Dendritic cell treated with granulocyte-macrophage colony-stimulating factor and Interleukin-4, amounts not matched to agents 40 ng/mL and 50 ng/mL, for 4 days (primary cell): ENCODE measurements at regions not wholly inside any gene's neighbourhood (a gene's known extent, or its start where the extent isn't known, plus 50 kb on each side); places are given as distances from the start of the nearest gene placed in this dataset.

Experiments
- H3K27ac Mint-ChIP-seq: one replicate; pipeline ENCODE4 v1.8.0; 2022; ENCODE audit warnings: mild to moderate bottlenecking, mixed read lengths
- H3K27me3 Mint-ChIP-seq: one replicate; pipeline ENCODE4 v1.8.0; 2022; ENCODE audit warnings: mild to moderate bottlenecking, mixed read lengths
- H3K36me3 Mint-ChIP-seq: one replicate; pipeline ENCODE4 v1.8.0; 2022; ENCODE audit warnings: low read depth, mixed read lengths
- H3K4me1 Mint-ChIP-seq: one replicate; pipeline ENCODE4 v1.8.0; 2022; ENCODE audit warnings: low read depth, mixed read lengths
- H3K4me3 Mint-ChIP-seq: one replicate; pipeline ENCODE4 v1.8.0; 2022; ENCODE audit warnings: mild to moderate bottlenecking, moderate library complexity, mixed read lengths
- H3K9me3 Mint-ChIP-seq: one replicate; pipeline ENCODE4 v1.8.0; 2022; ENCODE audit warnings: mixed read lengths
- intact Hi-C: fragments of 100-400 bp; cut with micrococcal nuclease; formaldehyde crosslinking; loops from one replicate; pipeline ENCODE4 v1.15.0; 2022

- H3K4me1 Mint-ChIP-seq, result no peaks in the 10 kb centered on the region
- intact Hi-C loops, result no loop called here
- H3K27me3 Mint-ChIP-seq, result no peaks in the 10 kb centered on the region
- H3K27ac Mint-ChIP-seq, result no peak overlapping the region
- H3K4me3 Mint-ChIP-seq, result no peak overlapping the region
- no peaks in the 10 kb centered on the region for H3K36me3 Mint-ChIP-seq
- H3K9me3 Mint-ChIP-seq, result peaks cover 10% of the 10 kb centered on the region
These were observed 560.5 kb downstream of the BCKDHB start for GRCh38 chr6:80667006-80667405.

- Mint-ChIP-seq H3K4me1 (no peaks in the 10 kb centered on the region), H3K9me3 (peaks cover 11% of the 10 kb centered on the region), H3K36me3 (no peaks in the 10 kb centered on the region), H3K27me3 (no peaks in the 10 kb centered on the region), H3K4me3 (no peak overlapping the region), H3K27ac (no peak overlapping the region)
- intact Hi-C loops, result no loop called here
These were observed 552.5 kb downstream of the BCKDHB start for GRCh38 chr6:80658926-80659325.

- no peak overlapping the region for H3K27ac Mint-ChIP-seq
- H3K4me1 Mint-ChIP-seq, result no peaks in the 10 kb centered on the region
- H3K4me3 Mint-ChIP-seq, result no peak overlapping the region
- peaks cover 16% of the 10 kb centered on the region for H3K9me3 Mint-ChIP-seq
- H3K27me3 Mint-ChIP-seq, result no peaks in the 10 kb centered on the region
- no peaks in the 10 kb centered on the region for H3K36me3 Mint-ChIP-seq
- intact Hi-C loops, result no loop called here
These were observed 540.7 kb downstream of the BCKDHB start for GRCh38 chr6:80647156-80647555.

- no peak overlapping the region for H3K4me3 Mint-ChIP-seq
- H3K27me3 Mint-ChIP-seq, result no peaks in the 10 kb centered on the region
- intact Hi-C loops, result no loop called here
- H3K4me1 Mint-ChIP-seq, result no peaks in the 10 kb centered on the region
- no peaks in the 10 kb centered on the region for H3K36me3 Mint-ChIP-seq
- H3K9me3 Mint-ChIP-seq, result peaks cover 16% of the 10 kb centered on the region
- H3K27ac Mint-ChIP-seq, result no peak overlapping the region
These were observed 537.4 kb downstream of the BCKDHB start for GRCh38 chr6:80643881-80644280.

GRCh38 chr6:80642452-80642851 is 536.0 kb downstream of the BCKDHB start:
- intact Hi-C loops, result no loop called here
- Mint-ChIP-seq H3K4me3 (no peak overlapping the region), H3K9me3 (peaks cover 16% of the 10 kb centered on the region), H3K4me1 (no peaks in the 10 kb centered on the region), H3K27me3 (no peaks in the 10 kb centered on the region), H3K27ac (no peak overlapping the region), H3K36me3 (no peaks in the 10 kb centered on the region)

GRCh38 chr6:80641591-80641990 is 535.1 kb downstream of the BCKDHB start:
- Mint-ChIP-seq H3K27me3 (no peaks in the 10 kb centered on the region), H3K4me3 (no peak overlapping the region), H3K36me3 (no peaks in the 10 kb centered on the region), H3K9me3 (peaks cover 16% of the 10 kb centered on the region), H3K4me1 (no peaks in the 10 kb centered on the region), H3K27ac (no peak overlapping the region)
- intact Hi-C loops, result no loop called here

- H3K4me1 Mint-ChIP-seq, result no peaks in the 10 kb centered on the region
- no peak overlapping the region for H3K4me3 Mint-ChIP-seq
- H3K27ac Mint-ChIP-seq, result no peak overlapping the region
- peaks cover 14% of the 10 kb centered on the region for H3K9me3 Mint-ChIP-seq
- H3K36me3 Mint-ChIP-seq, result no peaks in the 10 kb centered on the region
- H3K27me3 Mint-ChIP-seq, result no peaks in the 10 kb centered on the region
- intact Hi-C loops, result no loop called here
These were observed 533.7 kb downstream of the BCKDHB start for GRCh38 chr6:80640176-80640575.

GRCh38 chr6:80639181-80639629 is 532.7 kb downstream of the BCKDHB start:
- Mint-ChIP-seq H3K36me3 (no peaks in the 10 kb centered on the region), H3K27me3 (no peaks in the 10 kb centered on the region), H3K9me3 (peaks cover 8% of the 10 kb centered on the region), H3K27ac (no peak overlapping the region), H3K4me3 (no peak overlapping the region), H3K4me1 (no peaks in the 10 kb centered on the region)
- intact Hi-C loops, result no loop called here

GRCh38 chr6:80638213-80639055 is 532.0 kb downstream of the BCKDHB start:
- Mint-ChIP-seq H3K27ac (no peak overlapping the region), H3K36me3 (no peaks in the 10 kb centered on the region), H3K4me1 (no peaks in the 10 kb centered on the region), H3K27me3 (no peaks in the 10 kb centered on the region), H3K9me3 (peaks cover 8% of the 10 kb centered on the region), H3K4me3 (no peak overlapping the region)
- intact Hi-C loops, result no loop called here

GRCh38 chr6:80637312-80637711 is 530.8 kb downstream of the BCKDHB start:
- no peak overlapping the region for H3K4me3 Mint-ChIP-seq
- intact Hi-C loops, result no loop called here
- peaks cover 8% of the 10 kb centered on the region for H3K9me3 Mint-ChIP-seq
- H3K4me1 Mint-ChIP-seq, result no peaks in the 10 kb centered on the region
- no peaks in the 10 kb centered on the region for H3K36me3 Mint-ChIP-seq
- H3K27ac Mint-ChIP-seq, result no peak overlapping the region
- no peaks in the 10 kb centered on the region for H3K27me3 Mint-ChIP-seq

GRCh38 chr6:80636689-80637088 is 530.2 kb downstream of the BCKDHB start:
- peaks cover 8% of the 10 kb centered on the region for H3K9me3 Mint-ChIP-seq
- H3K36me3 Mint-ChIP-seq, result no peaks in the 10 kb centered on the region
- H3K27ac Mint-ChIP-seq, result no peak overlapping the region
- no peaks in the 10 kb centered on the region for H3K27me3 Mint-ChIP-seq
- H3K4me1 Mint-ChIP-seq, result no peaks in the 10 kb centered on the region
- intact Hi-C loops, result no loop called here
- H3K4me3 Mint-ChIP-seq, result no peak overlapping the region

- Mint-ChIP-seq H3K4me1 (no peaks in the 10 kb centered on the region), H3K27me3 (no peaks in the 10 kb centered on the region), H3K27ac (no peak overlapping the region), H3K36me3 (no peaks in the 10 kb centered on the region), H3K4me3 (no peak overlapping the region), H3K9me3 (peaks cover 8% of the 10 kb centered on the region)
- intact Hi-C loops, result no loop called here
These were observed 526.9 kb downstream of the BCKDHB start for GRCh38 chr6:80633412-80633811.

GRCh38 chr6:80625405-80625804 is 518.9 kb downstream of the BCKDHB start:
- Mint-ChIP-seq H3K27me3 (no peaks in the 10 kb centered on the region), H3K27ac (no peak overlapping the region), H3K36me3 (no peaks in the 10 kb centered on the region), H3K4me3 (no peak overlapping the region), H3K4me1 (no peaks in the 10 kb centered on the region), H3K9me3 (peaks cover 41% of the 10 kb centered on the region)
- intact Hi-C loops, result no loop called here

GRCh38 chr6:80623066-80623815 is 516.8 kb downstream of the BCKDHB start:
- H3K27me3 Mint-ChIP-seq, result no peaks in the 10 kb centered on the region
- H3K27ac Mint-ChIP-seq, result no peak overlapping the region
- intact Hi-C loops, result no loop called here
- H3K36me3 Mint-ChIP-seq, result no peaks in the 10 kb centered on the region
- no peak overlapping the region for H3K4me3 Mint-ChIP-seq
- no peaks in the 10 kb centered on the region for H3K4me1 Mint-ChIP-seq
- peaks cover 46% of the 10 kb centered on the region for H3K9me3 Mint-ChIP-seq
